ENCODE measurements at regions not wholly inside any gene's neighbourhood (a gene's known extent, or its start where the extent isn't known, plus 50 kb on each side); places are given as distances from the start of the nearest gene placed in this dataset.

DNA sequence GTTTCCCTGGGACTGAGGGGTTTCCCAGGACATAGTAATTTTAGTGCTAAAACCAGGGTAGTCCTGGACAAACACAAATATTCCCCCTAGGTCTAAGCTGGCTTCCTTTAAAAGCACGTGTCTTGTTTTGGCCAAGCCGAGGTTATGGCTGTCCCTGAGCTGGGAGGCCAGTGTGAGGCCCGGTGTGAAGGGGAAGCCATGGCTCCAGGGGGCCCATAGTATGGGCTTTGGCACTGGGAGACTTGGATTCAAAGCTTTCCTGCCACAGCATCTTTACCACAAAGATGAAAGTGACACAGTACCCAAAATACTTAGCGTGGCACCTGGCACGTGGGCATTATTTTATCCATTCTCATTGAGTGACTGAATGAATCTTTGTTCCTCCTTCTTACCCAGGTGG, 345.2 kb downstream of the ZNF536 start:
- intact Hi-C loops (cut with micrococcal nuclease; ENCODE audit: unreplicated experiment): no loop called here
- Histone ChIP-seq H3K27me3 (ENCODE audit: control insufficient read depth, insufficient read depth, low read length) (peaks cover 13% of the 10 kb centered on the region), H3K4me1 (ENCODE audit: control insufficient read depth, insufficient read depth, low read length) (peaks cover 9% of the 10 kb centered on the region), H3K27ac (ENCODE audit: low read length) (no peak overlapping the region), H3K9me3 (ENCODE audit: control insufficient read depth, insufficient read depth, low read depth, low read length) (no peaks in the 10 kb centered on the region), H3K4me3 (ENCODE audit: low read depth in 2 of 2, low read length in 2 of 2) (no peak overlapping the region), H3K36me3 (ENCODE audit: control insufficient read depth, insufficient read depth, low read length) (no peaks in the 10 kb centered on the region)
- ATAC-seq (no peak), DNase-seq (ENCODE audit: low read depth, low spot score) (no peak)
- TF ChIP-seq TCF7L2 (IDR thresholded peaks at IDR 0.05; ENCODE audit: low read depth, low read length) (no peak), SIN3A (IDR thresholded peaks at IDR 0.05; ENCODE audit: borderline replicate concordance, insufficient read depth, low read depth, low read length) (no peak), POLR2AphosphoS5 (IDR thresholded peaks at IDR 0.05; ENCODE audit: low read depth, low read length) (no peak)
- TF ChIP-seq, protein P1, sequence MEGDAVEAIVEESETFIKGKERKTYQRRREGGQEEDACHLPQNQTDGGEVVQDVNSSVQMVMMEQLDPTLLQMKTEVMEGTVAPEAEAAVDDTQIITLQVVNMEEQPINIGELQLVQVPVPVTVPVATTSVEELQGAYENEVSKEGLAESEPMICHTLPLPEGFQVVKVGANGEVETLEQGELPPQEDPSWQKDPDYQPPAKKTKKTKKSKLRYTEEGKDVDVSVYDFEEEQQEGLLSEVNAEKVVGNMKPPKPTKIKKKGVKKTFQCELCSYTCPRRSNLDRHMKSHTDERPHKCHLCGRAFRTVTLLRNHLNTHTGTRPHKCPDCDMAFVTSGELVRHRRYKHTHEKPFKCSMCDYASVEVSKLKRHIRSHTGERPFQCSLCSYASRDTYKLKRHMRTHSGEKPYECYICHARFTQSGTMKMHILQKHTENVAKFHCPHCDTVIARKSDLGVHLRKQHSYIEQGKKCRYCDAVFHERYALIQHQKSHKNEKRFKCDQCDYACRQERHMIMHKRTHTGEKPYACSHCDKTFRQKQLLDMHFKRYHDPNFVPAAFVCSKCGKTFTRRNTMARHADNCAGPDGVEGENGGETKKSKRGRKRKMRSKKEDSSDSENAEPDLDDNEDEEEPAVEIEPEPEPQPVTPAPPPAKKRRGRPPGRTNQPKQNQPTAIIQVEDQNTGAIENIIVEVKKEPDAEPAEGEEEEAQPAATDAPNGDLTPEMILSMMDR (IDR thresholded peaks at IDR 0.05): no peak
- TF ChIP-seq, protein P2, sequence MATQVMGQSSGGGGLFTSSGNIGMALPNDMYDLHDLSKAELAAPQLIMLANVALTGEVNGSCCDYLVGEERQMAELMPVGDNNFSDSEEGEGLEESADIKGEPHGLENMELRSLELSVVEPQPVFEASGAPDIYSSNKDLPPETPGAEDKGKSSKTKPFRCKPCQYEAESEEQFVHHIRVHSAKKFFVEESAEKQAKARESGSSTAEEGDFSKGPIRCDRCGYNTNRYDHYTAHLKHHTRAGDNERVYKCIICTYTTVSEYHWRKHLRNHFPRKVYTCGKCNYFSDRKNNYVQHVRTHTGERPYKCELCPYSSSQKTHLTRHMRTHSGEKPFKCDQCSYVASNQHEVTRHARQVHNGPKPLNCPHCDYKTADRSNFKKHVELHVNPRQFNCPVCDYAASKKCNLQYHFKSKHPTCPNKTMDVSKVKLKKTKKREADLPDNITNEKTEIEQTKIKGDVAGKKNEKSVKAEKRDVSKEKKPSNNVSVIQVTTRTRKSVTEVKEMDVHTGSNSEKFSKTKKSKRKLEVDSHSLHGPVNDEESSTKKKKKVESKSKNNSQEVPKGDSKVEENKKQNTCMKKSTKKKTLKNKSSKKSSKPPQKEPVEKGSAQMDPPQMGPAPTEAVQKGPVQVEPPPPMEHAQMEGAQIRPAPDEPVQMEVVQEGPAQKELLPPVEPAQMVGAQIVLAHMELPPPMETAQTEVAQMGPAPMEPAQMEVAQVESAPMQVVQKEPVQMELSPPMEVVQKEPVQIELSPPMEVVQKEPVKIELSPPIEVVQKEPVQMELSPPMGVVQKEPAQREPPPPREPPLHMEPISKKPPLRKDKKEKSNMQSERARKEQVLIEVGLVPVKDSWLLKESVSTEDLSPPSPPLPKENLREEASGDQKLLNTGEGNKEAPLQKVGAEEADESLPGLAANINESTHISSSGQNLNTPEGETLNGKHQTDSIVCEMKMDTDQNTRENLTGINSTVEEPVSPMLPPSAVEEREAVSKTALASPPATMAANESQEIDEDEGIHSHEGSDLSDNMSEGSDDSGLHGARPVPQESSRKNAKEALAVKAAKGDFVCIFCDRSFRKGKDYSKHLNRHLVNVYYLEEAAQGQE (IDR thresholded peaks at IDR 0.05; ENCODE audit: insufficient read depth in 1 of 2, low read depth in 2 of 2, low read length in 1 of 2): no peak
- POLR2A ChIA-PET: no interaction called here
- BruUV-seq (replicated peaks): no TSS peak
- in situ Hi-C loops (cut with HindIII; ENCODE audit: low pct_unique_long_range_greater_than_20kb, low sequenced_read_pairs): no loop called here
- CTCF ChIA-PET: no interaction called here

DNA sequence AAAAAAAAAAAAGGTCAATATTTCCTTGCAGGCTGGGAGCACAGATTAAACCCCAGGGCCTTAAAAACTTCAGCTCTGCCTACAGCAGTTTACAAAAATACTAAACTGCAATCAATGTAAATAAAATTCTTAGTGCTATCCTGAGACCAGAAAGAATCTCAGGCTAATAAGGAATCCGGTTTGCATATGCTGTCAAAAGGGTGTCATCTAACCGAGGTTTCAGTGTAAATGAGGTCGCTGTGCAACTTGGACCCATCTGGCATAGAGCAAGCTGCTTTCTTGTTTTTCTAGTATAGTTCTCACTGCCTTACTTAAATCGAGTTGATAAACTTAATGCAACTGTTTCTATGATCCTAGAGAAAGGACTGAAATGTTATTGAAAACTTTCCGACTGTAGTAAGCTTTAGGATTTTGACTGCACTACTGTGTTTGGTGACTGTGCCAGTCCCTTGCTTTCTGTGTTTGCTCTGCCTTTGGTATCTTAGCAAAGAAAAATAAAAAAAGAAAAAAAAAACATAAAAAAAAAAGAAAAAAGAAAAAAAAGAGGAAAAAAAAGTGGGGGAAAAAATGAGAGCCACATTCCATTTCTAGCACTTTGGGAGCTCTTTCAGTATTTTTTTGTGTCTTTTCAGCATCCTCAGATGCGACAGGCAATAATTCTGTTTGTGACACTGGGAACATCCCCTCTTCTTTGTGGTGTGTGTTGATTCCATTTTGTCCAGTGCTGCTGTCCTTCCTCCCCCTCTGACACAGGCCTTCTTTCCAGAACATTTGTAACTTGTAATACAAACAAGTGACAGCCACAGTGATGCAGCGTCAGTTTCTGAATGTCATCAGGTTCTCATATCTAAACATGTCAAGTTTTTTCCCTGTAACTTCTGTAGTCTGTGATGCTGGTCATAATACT, 340.5 kb downstream of the ZNF536 start:
- H3K36me3 ChIP-seq (ENCODE audit: control insufficient read depth, insufficient read depth, low read length): no peaks in the 10 kb centered on the region
- CTCF ChIA-PET: interaction anchor here (0.7 kb wide), 1 partner anchor 1645 kb away, joined by 3 read pairs; no protein-coding TSS in a partner anchor

More for the DNA sequence above, 340.5 kb downstream of the ZNF536 start:
- Histone ChIP-seq H3K9me3 (ENCODE audit: control insufficient read depth, insufficient read depth, low read depth, low read length) (no peaks in the 10 kb centered on the region), H3K4me1 (ENCODE audit: control insufficient read depth, insufficient read depth, low read length) (no peaks in the 10 kb centered on the region), H3K27me3 (ENCODE audit: control insufficient read depth, insufficient read depth, low read length) (peaks cover 11% of the 10 kb centered on the region), H3K27ac (ENCODE audit: low read length) (no peak overlapping the region), H3K4me3 (ENCODE audit: low read depth in 2 of 2, low read length in 2 of 2) (no peak overlapping the region)
- DNase-seq (ENCODE audit: low read depth, low spot score) (no peak), ATAC-seq (no peak)
- TF ChIP-seq, protein P1 (IDR thresholded peaks at IDR 0.05): no peak
- no peak for TF ChIP-seq POLR2AphosphoS5 (IDR thresholded peaks at IDR 0.05; ENCODE audit: low read depth, low read length)
- TF ChIP-seq TCF7L2 (IDR thresholded peaks at IDR 0.05; ENCODE audit: low read depth, low read length): no peak
- TF ChIP-seq, protein P2 (IDR thresholded peaks at IDR 0.05; ENCODE audit: insufficient read depth in 1 of 2, low read depth in 2 of 2, low read length in 1 of 2): no peak
- TF ChIP-seq SIN3A (IDR thresholded peaks at IDR 0.05; ENCODE audit: borderline replicate concordance, insufficient read depth, low read depth, low read length): no peak
- in situ Hi-C loops (cut with HindIII; ENCODE audit: low pct_unique_long_range_greater_than_20kb, low sequenced_read_pairs): no loop called here
- POLR2A ChIA-PET: interaction anchor here (0.7 kb wide), 1 partner anchor 670 kb away, joined by 4 read pairs; no protein-coding TSS in a partner anchor
- intact Hi-C loops (cut with micrococcal nuclease; ENCODE audit: unreplicated experiment): no loop called here
- BruUV-seq (replicated peaks): no TSS peak

Data from Panc1 (cell line).